ENCODE measurements at regions not wholly inside any gene's neighbourhood (a gene's known extent, or its start where the extent isn't known, plus 50 kb on each side); places are given as distances from the start of the nearest gene placed in this dataset.

GRCh38 chr12:22994316-22994675 is 369.3 kb downstream of the ETNK1 start:
- WGBS, 2 donors, result 57 to 62% methylated on average over 3 of the region's 3 CpGs
- Histone ChIP-seq H3K9me3 (peaks cover 0 to 8% (median 0%) of the 10 kb centered on the region in 3 donors), H3K4me1 (no peaks in the 10 kb centered on the region), H3K36me3 (no peaks in the 10 kb centered on the region), H3K27me3 (no peaks in the 10 kb centered on the region), H3K27ac (no peak overlapping the region), H3K4me3 (no peak overlapping the region)
- intact Hi-C loops (cut with DNase I), result no loop called here
- DNase-seq, result no peak
- TF ChIP-seq POLR2A (IDR thresholded peaks at IDR 0.05), result no peak
- no peak for TF ChIP-seq CTCF (IDR thresholded peaks at IDR 0.05)

- no peaks in the 10 kb centered on the region for H3K36me3 ChIP-seq
- intact Hi-C loops (cut with DNase I), result no loop called here
- no peak for TF ChIP-seq POLR2A (IDR thresholded peaks at IDR 0.05)
- DNase-seq, result no peak
- H3K27ac ChIP-seq, result no peak overlapping the region
- 43 to 63% methylated on average over 3 of the region's 3 CpGs for WGBS, 2 donors
- peaks cover 0 to 8% (median 1%) of the 10 kb centered on the region in 3 donors for H3K4me1 ChIP-seq
- H3K4me3 ChIP-seq, result no peak overlapping the region
- no peaks in the 10 kb centered on the region for H3K27me3 ChIP-seq
- H3K9me3 ChIP-seq, result peaks cover 0 to 8% (median 0%) of the 10 kb centered on the region in 3 donors
Measured at GRCh38 chr12:23001487-23001886, 376.5 kb downstream of the ETNK1 start.

GRCh38 chr12:23002381-23002780 is 377.4 kb downstream of the ETNK1 start:
- H3K4me3 ChIP-seq, result no peak overlapping the region
- peaks cover 0 to 14% (median 8%) of the 10 kb centered on the region in 3 donors for H3K4me1 ChIP-seq
- H3K27me3 ChIP-seq, result no peaks in the 10 kb centered on the region
- intact Hi-C loops (cut with DNase I), result no loop called here
- 41 to 57% methylated on average over 4 to 5 of the region's 7 CpGs for WGBS, 2 donors
- no peak overlapping the region for H3K27ac ChIP-seq
- H3K36me3 ChIP-seq, result no peaks in the 10 kb centered on the region
- no peak for TF ChIP-seq CTCF (IDR thresholded peaks at IDR 0.05)
- TF ChIP-seq POLR2A (IDR thresholded peaks at IDR 0.05), result no peak
- DNase-seq, result no peak
- H3K9me3 ChIP-seq, result peaks cover 0 to 8% (median 0%) of the 10 kb centered on the region in 3 donors

GRCh38 chr12:23004473-23005020 is 379.6 kb downstream of the ETNK1 start:
- Histone ChIP-seq H3K27ac (no peak overlapping the region), H3K27me3 (no peaks in the 10 kb centered on the region), H3K9me3 (no peaks in the 10 kb centered on the region), H3K4me3 (no peak overlapping the region), H3K36me3 (no peaks in the 10 kb centered on the region), H3K4me1 (peaks cover 0 to 22% (median 17%) of the 10 kb centered on the region in 3 donors)
- WGBS, 2 donors, result 75 to 80% methylated on average over 4 of the region's 4 CpGs
- intact Hi-C loops (cut with DNase I), result no loop called here
- TF ChIP-seq CTCF (IDR thresholded peaks at IDR 0.05) (no peak), POLR2A (IDR thresholded peaks at IDR 0.05) (no peak)
- no peak for DNase-seq

- intact Hi-C loops (cut with DNase I), result no loop called here
- Histone ChIP-seq H3K4me1 (peaks cover 0 to 22% (median 17%) of the 10 kb centered on the region in 3 donors), H3K27ac (no peak overlapping the region), H3K27me3 (no peaks in the 10 kb centered on the region), H3K36me3 (no peaks in the 10 kb centered on the region), H3K9me3 (no peaks in the 10 kb centered on the region), H3K4me3 (no peak overlapping the region)
- 51 to 53% methylated on average over 2 of the region's 2 CpGs for WGBS, 2 donors
- TF ChIP-seq CTCF (IDR thresholded peaks at IDR 0.05) (no peak), POLR2A (IDR thresholded peaks at IDR 0.05) (no peak)
- DNase-seq, result no peak
Measured at GRCh38 chr12:23005387-23005786, 380.4 kb downstream of the ETNK1 start.

DNA sequence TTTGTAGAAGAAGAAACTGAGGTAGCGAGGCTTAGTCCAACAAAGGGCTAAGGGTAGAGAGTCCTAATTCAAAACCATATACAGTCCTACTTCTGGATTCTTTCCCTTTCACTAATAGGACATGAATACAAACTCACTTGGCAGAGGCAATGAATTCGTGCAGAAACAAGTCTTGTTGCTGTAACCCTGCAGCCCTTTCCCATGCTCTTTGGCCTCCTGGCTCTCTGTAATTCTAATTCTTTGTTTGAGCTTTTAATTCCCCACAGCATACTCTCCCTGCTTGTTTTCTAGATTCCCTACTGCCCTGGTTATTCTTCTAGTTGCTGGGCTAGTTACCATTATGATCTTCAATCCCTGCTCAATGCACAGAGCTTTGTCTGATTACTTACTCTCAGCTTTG is 381.4 kb downstream of the ETNK1 start:
- Histone ChIP-seq H3K27ac (peak overlapping the region in 2 of 4 donors; percentile 12 to 13), H3K4me1 (peaks cover 0 to 22% (median 17%) of the 10 kb centered on the region in 3 donors), H3K4me3 (no peak overlapping the region), H3K27me3 (no peaks in the 10 kb centered on the region), H3K9me3 (no peaks in the 10 kb centered on the region), H3K36me3 (no peaks in the 10 kb centered on the region)
- 22 to 31% methylated on average over 2 of the region's 2 CpGs for WGBS, 2 donors
- intact Hi-C loops (cut with DNase I), result no loop called here
- no peak for DNase-seq
- TF ChIP-seq CTCF (IDR thresholded peaks at IDR 0.05) (no peak), POLR2A (IDR thresholded peaks at IDR 0.05) (no peak)
